Loucy (cell line): ENCODE measurements at regions not wholly inside any gene's neighbourhood (a gene's known extent, or its start where the extent isn't known, plus 50 kb on each side); places are given as distances from the start of the nearest gene placed in this dataset.

Source experiments
- EZH2phosphoT487 ChIP-seq: fragments of 200-600 bp; IDR thresholded peaks from 2 replicates; pipeline ENCODE4 v1.6.1; 2018; ENCODE audit warnings: antibody characterized with exemption, mild to moderate bottlenecking, moderate library complexity, borderline replicate concordance
- TF ChIP-seq, protein P1 (sequence below): fragments of 200-600 bp; sonication (generic); conservative IDR thresholded peaks from 2 replicates; pipeline ENCODE4 v1.5.1; 2014; ENCODE audit warnings: mild to moderate bottlenecking, antibody characterized with exemption, low read length

DNA sequence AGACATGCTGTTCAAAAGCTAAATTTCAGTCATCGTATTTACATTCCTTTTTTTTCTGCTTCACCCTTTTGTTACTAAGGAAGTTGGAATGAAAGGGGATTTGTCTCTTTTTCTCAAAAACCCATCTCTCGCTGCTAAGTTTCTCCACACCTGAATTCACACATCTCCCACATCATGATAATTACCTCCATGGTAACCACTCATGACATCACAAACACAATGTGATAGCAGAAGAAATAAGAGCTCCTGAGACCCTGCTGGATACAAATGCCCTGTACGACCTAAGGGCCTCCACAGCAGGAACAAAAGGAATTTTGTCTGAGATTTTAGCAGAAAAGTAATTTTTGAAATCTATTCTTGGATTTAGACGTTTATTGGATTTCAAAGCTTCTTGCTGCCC, 82.6 kb upstream of the GNAO1 start:
- TF ChIP-seq, protein P1, sequence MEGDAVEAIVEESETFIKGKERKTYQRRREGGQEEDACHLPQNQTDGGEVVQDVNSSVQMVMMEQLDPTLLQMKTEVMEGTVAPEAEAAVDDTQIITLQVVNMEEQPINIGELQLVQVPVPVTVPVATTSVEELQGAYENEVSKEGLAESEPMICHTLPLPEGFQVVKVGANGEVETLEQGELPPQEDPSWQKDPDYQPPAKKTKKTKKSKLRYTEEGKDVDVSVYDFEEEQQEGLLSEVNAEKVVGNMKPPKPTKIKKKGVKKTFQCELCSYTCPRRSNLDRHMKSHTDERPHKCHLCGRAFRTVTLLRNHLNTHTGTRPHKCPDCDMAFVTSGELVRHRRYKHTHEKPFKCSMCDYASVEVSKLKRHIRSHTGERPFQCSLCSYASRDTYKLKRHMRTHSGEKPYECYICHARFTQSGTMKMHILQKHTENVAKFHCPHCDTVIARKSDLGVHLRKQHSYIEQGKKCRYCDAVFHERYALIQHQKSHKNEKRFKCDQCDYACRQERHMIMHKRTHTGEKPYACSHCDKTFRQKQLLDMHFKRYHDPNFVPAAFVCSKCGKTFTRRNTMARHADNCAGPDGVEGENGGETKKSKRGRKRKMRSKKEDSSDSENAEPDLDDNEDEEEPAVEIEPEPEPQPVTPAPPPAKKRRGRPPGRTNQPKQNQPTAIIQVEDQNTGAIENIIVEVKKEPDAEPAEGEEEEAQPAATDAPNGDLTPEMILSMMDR = no peak
- TF ChIP-seq EZH2phosphoT487 = no peak
